Left lung (tissue), 4 donors: ENCODE measurements at regions not wholly inside any gene's neighbourhood (a gene's known extent, or its start where the extent isn't known, plus 50 kb on each side); places are given as distances from the start of the nearest gene placed in this dataset.

Experiments used
- ATAC-seq: fragments of 200-7000 bp; cut with Tn5 transposase; one replicate; pipeline ENCODE4 v1.9.1; 2020; ENCODE audit warnings: moderate library complexity
- DNase-seq, 4 donors: peaks; one replicate each; pipeline ENCODE4 v3.0.0-alpha.2; 2013 to 2020
- H3K27ac ChIP-seq, 2 donors: fragments of 200-600 bp; sonication (generic) in 1 of 2; one replicate each; pipeline versions ENCODE4 v1.5.0 to v1.8.0; 2020 to 2021
- H3K27me3 ChIP-seq, 2 donors: fragments of 200-600 bp; sonication (generic) in 1 of 2; one replicate each; pipeline versions ENCODE4 v1.5.0 to v1.8.0; 2020 to 2021
- H3K36me3 ChIP-seq, 2 donors: fragments of 200-600 bp; sonication (generic) in 1 of 2; one replicate each; pipeline versions ENCODE4 v1.5.0 to v1.8.0; 2020 to 2021
- H3K4me1 ChIP-seq, 2 donors: fragments of 200-600 bp; one replicate each; pipeline ENCODE4 v1.8.0; 2021
- H3K4me3 ChIP-seq, 2 donors: fragments of 200-600 bp; sonication (generic) in 1 of 2; one replicate each; pipeline versions ENCODE4 v1.5.0 to v1.8.0; 2020 to 2021; ENCODE audit warnings: mild to moderate bottlenecking in 1 of 2
- H3K9me3 ChIP-seq, 2 donors: fragments of 200-600 bp; sonication (generic) in 1 of 2; one replicate each; pipeline versions ENCODE4 v1.5.0 to v1.8.0; 2020 to 2021
- CTCF ChIP-seq, 2 donors: fragments of 200-600 bp; sonication (generic) in 1 of 2; IDR thresholded peaks; one replicate each; pipeline versions ENCODE4 v1.5.0 to v1.8.0; 2021; ENCODE audit warnings: antibody characterized with exemption in 2 of 2
- intact Hi-C, 2 donors: fragments of 100-400 bp; cut with DNase I; formaldehyde crosslinking; loops; one replicate each; pipeline versions ENCODE4 v1.11.2 to v1.14.2; 2022
- donor health status: DM: no; HTN: yes; CAD: no.
- donor health status: DM: no; HTN: no; CAD: no.

DNA sequence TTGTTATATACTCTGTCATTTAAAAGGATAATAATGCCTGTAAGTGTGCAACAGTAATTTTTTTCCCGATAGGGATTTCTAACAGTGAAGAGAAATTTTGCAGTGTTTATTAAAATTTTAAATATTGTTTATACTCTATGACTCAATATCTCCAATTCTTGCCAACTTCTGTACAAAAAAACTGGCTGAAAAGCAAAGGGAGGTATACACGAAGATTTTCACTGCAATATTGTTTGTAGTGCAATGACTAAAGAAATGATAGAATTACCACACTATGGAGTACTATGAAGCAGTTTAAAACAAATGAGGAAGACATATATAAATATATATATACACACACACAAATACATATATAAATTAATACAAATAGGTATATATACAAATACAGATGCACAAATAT, 187.9 kb upstream of the IL15 start:
- ATAC-seq, result no peak
- H3K27me3 ChIP-seq, result no peaks in the 10 kb centered on the region
- no peak for DNase-seq
- no peak for TF ChIP-seq CTCF (IDR thresholded peaks at IDR 0.05)
- H3K4me3 ChIP-seq, result no peak overlapping the region
- H3K36me3 ChIP-seq, result no peaks in the 10 kb centered on the region
- no peak overlapping the region for H3K27ac ChIP-seq
- H3K4me1 ChIP-seq, result no peaks in the 10 kb centered on the region
- H3K9me3 ChIP-seq, result no peaks in the 10 kb centered on the region
- intact Hi-C loops, result no loop called here

GRCh38 chr4:141449927-141450326, 186.5 kb upstream of the IL15 start:
- no peak for ATAC-seq
- Histone ChIP-seq H3K4me1 (no peaks in the 10 kb centered on the region), H3K27me3 (no peaks in the 10 kb centered on the region), H3K36me3 (no peaks in the 10 kb centered on the region), H3K27ac (no peak overlapping the region), H3K4me3 (no peak overlapping the region), H3K9me3 (no peaks in the 10 kb centered on the region)
- TF ChIP-seq CTCF (IDR thresholded peaks at IDR 0.05), result no peak
- intact Hi-C loops, result no loop called here
- no peak for DNase-seq

- no peaks in the 10 kb centered on the region for H3K4me1 ChIP-seq
- H3K9me3 ChIP-seq, result no peaks in the 10 kb centered on the region
- intact Hi-C loops, result no loop called here
- DNase-seq, result no peak
- H3K27ac ChIP-seq, result no peak overlapping the region
- no peaks in the 10 kb centered on the region for H3K36me3 ChIP-seq
- no peaks in the 10 kb centered on the region for H3K27me3 ChIP-seq
- no peak for ATAC-seq
- H3K4me3 ChIP-seq, result no peak overlapping the region
- TF ChIP-seq CTCF (IDR thresholded peaks at IDR 0.05), result no peak
These were observed 180.7 kb upstream of the IL15 start for GRCh38 chr4:141455651-141456050.

DNA sequence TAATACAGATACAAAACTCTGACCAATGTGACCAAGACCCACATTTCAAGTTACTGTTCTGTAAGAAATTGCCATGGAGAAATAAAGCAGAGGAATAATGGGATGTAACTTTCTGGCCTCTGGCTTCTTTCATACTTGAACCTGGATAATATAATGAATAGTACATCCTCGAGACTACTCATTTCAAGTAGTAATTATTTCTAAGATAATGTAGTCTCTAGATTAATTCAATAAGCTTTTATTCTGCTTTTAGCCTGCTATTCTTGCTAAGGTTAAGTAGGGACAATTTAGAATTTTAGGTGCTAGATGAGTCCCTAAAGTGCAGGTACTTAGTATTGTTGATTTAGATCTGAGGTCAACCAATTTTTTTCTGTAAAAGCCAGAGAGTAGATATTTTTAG, 178.7 kb upstream of the IL15 start:
- no peak for TF ChIP-seq CTCF (IDR thresholded peaks at IDR 0.05)
- H3K36me3 ChIP-seq, result no peaks in the 10 kb centered on the region
- no peaks in the 10 kb centered on the region for H3K4me1 ChIP-seq
- ATAC-seq (no peak), DNase-seq (no peak)
- intact Hi-C loops, result no loop called here
- no peaks in the 10 kb centered on the region for H3K9me3 ChIP-seq
- H3K27ac ChIP-seq, result no peak overlapping the region
- H3K4me3 ChIP-seq, result no peak overlapping the region
- H3K27me3 ChIP-seq, result no peaks in the 10 kb centered on the region

GRCh38 chr4:141458501-141458900, 177.9 kb upstream of the IL15 start:
- intact Hi-C loops, result no loop called here
- H3K36me3 ChIP-seq, result no peaks in the 10 kb centered on the region
- no peaks in the 10 kb centered on the region for H3K27me3 ChIP-seq
- no peaks in the 10 kb centered on the region for H3K9me3 ChIP-seq
- no peaks in the 10 kb centered on the region for H3K4me1 ChIP-seq
- no peak for TF ChIP-seq CTCF (IDR thresholded peaks at IDR 0.05)
- ATAC-seq (no peak), DNase-seq (no peak)
- no peak overlapping the region for H3K27ac ChIP-seq
- H3K4me3 ChIP-seq, result no peak overlapping the region
